CD4-positive, CD25-positive, alpha-beta regulatory T cell (primary cell): ENCODE measurements at regions not wholly inside any gene's neighbourhood (a gene's known extent, or its start where the extent isn't known, plus 50 kb on each side); places are given as distances from the start of the nearest gene placed in this dataset.

ENCODE experiments used
- ATAC-seq, 2 donors: fragments of 150-1000 bp; cut with Tn5 transposase; one replicate each; pipeline ENCODE4 v1.10.0; 2021; ENCODE audit warnings: low read depth in 2 of 2, moderate number of reproducible peaks in 2 of 2, moderate library complexity in 1 of 2
- DNase-seq, 3 donors: peaks; one replicate each; pipeline versions ENCODE4 v3.0.0 to v3.0.0-alpha.2; 2012 to 2022; ENCODE audit warnings: mixed read lengths in 1 of 3
- H3K27ac ChIP-seq: one replicate; pipeline ENCODE4 v1.7.0; 2013; ENCODE audit warnings: mild to moderate bottlenecking, low read length; ENCODE audit not compliant: insufficient read depth, poor library complexity, severe bottlenecking
- H3K27me3 ChIP-seq: one replicate; pipeline ENCODE4 v1.7.0; 2013; ENCODE audit warnings: low read length; ENCODE audit not compliant: control insufficient read depth, insufficient read depth
- H3K36me3 ChIP-seq: one replicate; pipeline ENCODE4 v1.7.0; 2013; ENCODE audit warnings: mild to moderate bottlenecking, low read length, moderate library complexity; ENCODE audit not compliant: control insufficient read depth, insufficient read depth
- H3K4me1 ChIP-seq: 2 replicates; pipeline ENCODE4 v1.7.0; 2013; ENCODE audit warnings: mild to moderate bottlenecking, low read length; ENCODE audit not compliant: insufficient read depth, control insufficient read depth, poor library complexity, severe bottlenecking
- H3K4me3 ChIP-seq: one replicate; pipeline ENCODE4 v1.7.0; 2013; ENCODE audit warnings: low read depth, mild to moderate bottlenecking, low read length, moderate library complexity
- H3K9me3 ChIP-seq, 2 experiments: 1 replicate in 1 of 2; 2 replicates in 1 of 2; pipeline ENCODE4 v1.7.0; 2013; ENCODE audit warnings: low read length in 2 of 2, mild to moderate bottlenecking in 1 of 2, moderate library complexity in 1 of 2; ENCODE audit not compliant: control insufficient read depth in 2 of 2
- H3K27ac Mint-ChIP-seq, 3 donors: one replicate each; pipeline ENCODE4 v1.8.0; 2020 to 2022; ENCODE audit warnings: mild to moderate bottlenecking in 3 of 3, mixed read lengths in 3 of 3, moderate library complexity in 2 of 3
- H3K27me3 Mint-ChIP-seq: one replicate; pipeline ENCODE4 v1.8.0; 2022; ENCODE audit warnings: mild to moderate bottlenecking, mixed read lengths
- H3K36me3 Mint-ChIP-seq: one replicate; pipeline ENCODE4 v1.8.0; 2020; ENCODE audit warnings: mixed read lengths
- H3K4me1 Mint-ChIP-seq, 4 donors: one replicate each; pipeline ENCODE4 v1.8.0; 2020 to 2022; ENCODE audit warnings: mixed read lengths in 4 of 4, mild to moderate bottlenecking in 1 of 4
- H3K4me3 Mint-ChIP-seq, 4 donors: one replicate each; pipeline ENCODE4 v1.8.0; 2020 to 2022; ENCODE audit warnings: mild to moderate bottlenecking in 4 of 4, mixed read lengths in 4 of 4, moderate library complexity in 3 of 4
- H3K9me3 Mint-ChIP-seq, 7 donors: one replicate each; pipeline ENCODE4 v1.8.0; 2020 to 2022; ENCODE audit warnings: mixed read lengths in 7 of 7, mild to moderate bottlenecking in 3 of 7, moderate library complexity in 2 of 7

- no peaks in the 10 kb centered on the region for H3K36me3 Mint-ChIP-seq
- no peaks in the 10 kb centered on the region for H3K27me3 ChIP-seq
- H3K4me3 Mint-ChIP-seq: no peak overlapping the region
- H3K27ac Mint-ChIP-seq: no peak overlapping the region
- no peaks in the 10 kb centered on the region for H3K9me3 ChIP-seq
- no peak overlapping the region for H3K27ac ChIP-seq
- H3K4me1 Mint-ChIP-seq: no peaks in the 10 kb centered on the region
- no peaks in the 10 kb centered on the region for H3K36me3 ChIP-seq
- H3K9me3 Mint-ChIP-seq: peaks cover 0 to 16% (median 6%) of the 10 kb centered on the region in 7 donors
- ATAC-seq (no peak), DNase-seq (no peak)
- H3K4me1 ChIP-seq: no peaks in the 10 kb centered on the region
- no peak overlapping the region for H3K4me3 ChIP-seq
- no peaks in the 10 kb centered on the region for H3K27me3 Mint-ChIP-seq
These were observed 398.2 kb upstream of the CELF4 start for GRCh38 chr18:37963837-37964236.

DNA sequence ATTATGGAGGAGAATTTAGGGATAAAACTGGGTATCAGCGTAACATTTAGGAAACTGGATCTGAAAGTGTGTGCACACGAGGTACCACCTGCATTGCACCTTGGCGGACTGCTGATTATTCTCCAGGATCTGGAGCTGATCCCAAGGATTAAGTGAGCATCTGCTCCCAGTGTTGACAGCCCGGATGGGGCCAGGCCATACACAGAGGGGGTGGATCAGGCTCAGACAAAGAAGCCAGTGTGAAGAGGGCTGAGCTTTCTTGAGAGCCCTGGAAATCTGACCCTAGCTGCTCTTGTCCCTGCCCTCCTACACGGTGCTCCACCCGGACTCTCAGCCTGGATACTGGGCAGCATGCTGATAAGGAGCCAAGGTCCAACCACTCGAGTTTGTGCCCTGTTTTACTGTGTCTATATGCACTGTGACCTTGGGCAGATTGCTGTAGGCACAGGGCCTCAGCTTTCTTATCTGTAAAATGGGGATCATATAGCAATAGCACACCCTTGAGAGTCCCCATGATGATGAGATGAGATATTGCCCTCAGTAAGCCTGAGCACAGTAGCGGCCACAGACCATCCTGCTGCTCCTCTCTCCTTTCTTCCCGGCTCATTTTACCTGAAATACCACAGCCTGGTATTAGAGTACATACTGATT, 396.8 kb upstream of the CELF4 start:
- no peak for ATAC-seq
- Histone ChIP-seq H3K4me3 (no peak overlapping the region), H3K27ac (no peak overlapping the region), H3K27me3 (no peaks in the 10 kb centered on the region), H3K4me1 (no peaks in the 10 kb centered on the region), H3K36me3 (no peaks in the 10 kb centered on the region), H3K9me3 (no peaks in the 10 kb centered on the region)
- no peaks in the 10 kb centered on the region for H3K4me1 Mint-ChIP-seq
- H3K9me3 Mint-ChIP-seq: peaks cover 3 to 16% (median 6%) of the 10 kb centered on the region in 7 donors
- no peak overlapping the region for H3K4me3 Mint-ChIP-seq
- H3K27me3 Mint-ChIP-seq: no peaks in the 10 kb centered on the region
- DNase-seq: no peak
- no peak overlapping the region for H3K27ac Mint-ChIP-seq
- no peaks in the 10 kb centered on the region for H3K36me3 Mint-ChIP-seq

DNA sequence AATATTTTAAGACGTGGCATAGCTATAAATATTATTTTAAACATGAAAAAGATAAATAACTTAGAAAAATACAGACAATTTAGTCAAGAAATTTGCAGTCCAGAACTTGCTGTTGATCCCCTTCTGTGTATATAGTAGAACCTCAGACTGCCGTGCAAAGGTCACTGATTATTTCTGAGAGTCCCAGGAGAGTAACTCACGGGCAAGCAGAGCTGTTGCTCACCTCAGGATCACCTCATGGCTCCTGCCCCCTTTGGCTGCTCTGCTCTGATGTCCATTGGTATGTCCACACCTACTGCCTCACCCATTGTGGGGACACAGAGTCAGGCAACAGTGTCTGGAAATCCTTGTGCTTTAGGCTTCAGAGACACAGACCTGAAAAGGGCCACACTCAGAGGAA, 392.9 kb upstream of the CELF4 start:
- Mint-ChIP-seq H3K4me1 (no peaks in the 10 kb centered on the region), H3K9me3 (peaks cover 0 to 16% (median 3%) of the 10 kb centered on the region in 7 donors), H3K4me3 (no peak overlapping the region), H3K36me3 (no peaks in the 10 kb centered on the region), H3K27me3 (no peaks in the 10 kb centered on the region), H3K27ac (no peak overlapping the region)
- Histone ChIP-seq H3K27ac (no peak overlapping the region), H3K4me1 (no peaks in the 10 kb centered on the region), H3K4me3 (no peak overlapping the region), H3K27me3 (no peaks in the 10 kb centered on the region), H3K36me3 (no peaks in the 10 kb centered on the region), H3K9me3 (no peaks in the 10 kb centered on the region)
- no peak for ATAC-seq
- DNase-seq: no peak

GRCh38 chr18:37956902-37957301, 391.3 kb upstream of the CELF4 start:
- Histone ChIP-seq H3K4me3 (no peak overlapping the region), H3K36me3 (no peaks in the 10 kb centered on the region), H3K27me3 (no peaks in the 10 kb centered on the region), H3K9me3 (no peaks in the 10 kb centered on the region), H3K4me1 (no peaks in the 10 kb centered on the region), H3K27ac (no peak overlapping the region)
- no peak for ATAC-seq
- H3K4me3 Mint-ChIP-seq: no peak overlapping the region
- no peak overlapping the region for H3K27ac Mint-ChIP-seq
- H3K27me3 Mint-ChIP-seq: no peaks in the 10 kb centered on the region
- no peaks in the 10 kb centered on the region for H3K36me3 Mint-ChIP-seq
- H3K9me3 Mint-ChIP-seq: peaks cover 0 to 10% (median 3%) of the 10 kb centered on the region in 7 donors
- DNase-seq: no peak
- H3K4me1 Mint-ChIP-seq: no peaks in the 10 kb centered on the region

DNA sequence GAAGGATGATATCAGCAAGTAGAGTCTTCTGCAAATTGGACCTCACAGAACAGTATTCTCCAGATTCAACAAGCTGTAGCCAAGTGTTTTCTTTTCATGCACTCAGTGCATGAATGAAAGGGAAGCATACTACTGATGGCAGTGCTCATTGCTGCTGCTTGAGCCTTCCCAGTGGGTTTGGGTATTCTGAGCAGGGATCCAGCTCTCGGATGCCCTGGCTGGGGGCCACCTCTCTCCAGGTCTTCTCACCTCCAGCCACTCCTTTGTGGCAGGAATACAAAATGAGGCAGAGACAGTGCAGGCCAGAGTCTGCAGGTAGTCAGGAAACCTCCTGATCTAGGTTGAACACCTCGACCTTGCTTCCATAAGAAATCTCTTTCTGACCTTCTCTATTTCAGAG, 390.4 kb upstream of the CELF4 start:
- ATAC-seq (no peak), DNase-seq (no peak)
- Histone ChIP-seq H3K36me3 (no peaks in the 10 kb centered on the region), H3K4me3 (no peak overlapping the region), H3K27me3 (no peaks in the 10 kb centered on the region), H3K4me1 (no peaks in the 10 kb centered on the region), H3K27ac (no peak overlapping the region), H3K9me3 (no peaks in the 10 kb centered on the region)
- Mint-ChIP-seq H3K27me3 (no peaks in the 10 kb centered on the region), H3K9me3 (peaks cover 0 to 8% (median 3%) of the 10 kb centered on the region in 7 donors), H3K4me3 (no peak overlapping the region), H3K36me3 (no peaks in the 10 kb centered on the region), H3K27ac (no peak overlapping the region), H3K4me1 (no peaks in the 10 kb centered on the region)

DNA sequence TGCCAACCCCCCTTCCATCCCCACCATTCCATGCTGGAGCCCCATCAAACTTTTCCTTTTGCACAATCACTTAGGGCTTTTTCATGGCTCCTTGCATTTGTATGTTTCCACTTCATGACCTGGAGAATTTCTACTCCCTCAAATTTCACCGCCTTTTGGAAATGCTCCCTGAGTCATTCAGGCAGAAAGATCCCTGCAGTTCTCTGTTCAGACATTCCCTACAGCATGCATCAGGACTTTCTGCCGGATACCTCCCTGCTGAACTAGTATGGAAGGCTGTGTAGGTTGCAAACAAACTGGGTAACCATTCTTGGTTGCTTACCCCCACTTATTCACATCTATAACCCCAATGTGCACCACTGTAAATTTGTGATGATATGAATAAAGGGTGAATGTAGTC, 389.6 kb upstream of the CELF4 start:
- Mint-ChIP-seq H3K36me3 (no peaks in the 10 kb centered on the region), H3K4me1 (no peaks in the 10 kb centered on the region), H3K27me3 (no peaks in the 10 kb centered on the region), H3K4me3 (no peak overlapping the region), H3K9me3 (peaks cover 0 to 8% (median 3%) of the 10 kb centered on the region in 7 donors), H3K27ac (no peak overlapping the region)
- Histone ChIP-seq H3K36me3 (no peaks in the 10 kb centered on the region), H3K9me3 (no peaks in the 10 kb centered on the region), H3K27ac (no peak overlapping the region), H3K4me1 (no peaks in the 10 kb centered on the region), H3K27me3 (no peaks in the 10 kb centered on the region), H3K4me3 (no peak overlapping the region)
- ATAC-seq: no peak
- DNase-seq: no peak

- no peak for DNase-seq
- peaks cover 0 to 13% (median 5%) of the 10 kb centered on the region in 7 donors for H3K9me3 Mint-ChIP-seq
- H3K4me1 Mint-ChIP-seq: no peaks in the 10 kb centered on the region
- no peak overlapping the region for H3K27ac Mint-ChIP-seq
- no peaks in the 10 kb centered on the region for H3K36me3 Mint-ChIP-seq
- no peak for ATAC-seq
- no peak overlapping the region for H3K4me3 Mint-ChIP-seq
- Histone ChIP-seq H3K27ac (no peak overlapping the region), H3K27me3 (no peaks in the 10 kb centered on the region), H3K36me3 (no peaks in the 10 kb centered on the region), H3K4me3 (no peak overlapping the region), H3K4me1 (no peaks in the 10 kb centered on the region), H3K9me3 (no peaks in the 10 kb centered on the region)
- H3K27me3 Mint-ChIP-seq: no peaks in the 10 kb centered on the region
These were observed 388.3 kb upstream of the CELF4 start for GRCh38 chr18:37953876-37954275.

DNA sequence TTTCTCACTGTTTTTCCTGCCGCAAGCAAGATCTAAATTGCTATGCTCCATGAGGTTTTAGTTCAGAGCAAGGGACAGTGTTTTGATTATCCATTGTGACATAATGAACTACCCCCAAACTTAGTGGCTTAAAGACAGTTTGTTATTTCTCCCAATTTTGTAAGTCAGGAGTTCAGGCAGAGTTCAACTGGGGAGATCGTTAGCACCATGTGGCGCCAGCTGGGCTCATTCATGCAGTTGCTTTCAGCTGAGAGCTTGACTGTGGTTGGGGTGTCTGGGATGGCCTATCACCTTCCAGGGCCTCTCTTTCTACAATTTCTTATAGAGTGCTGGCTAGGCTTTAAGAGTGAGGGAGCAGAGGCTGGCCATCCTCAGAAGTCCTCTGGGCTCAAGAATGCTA, 382.9 kb upstream of the CELF4 start:
- H3K27ac Mint-ChIP-seq: no peak overlapping the region
- Histone ChIP-seq H3K4me3 (no peak overlapping the region), H3K36me3 (no peaks in the 10 kb centered on the region), H3K27ac (no peak overlapping the region), H3K4me1 (no peaks in the 10 kb centered on the region), H3K27me3 (no peaks in the 10 kb centered on the region), H3K9me3 (no peaks in the 10 kb centered on the region)
- no peak overlapping the region for H3K4me3 Mint-ChIP-seq
- ATAC-seq (no peak), DNase-seq (no peak)
- peaks cover 0 to 13% (median 5%) of the 10 kb centered on the region in 7 donors for H3K9me3 Mint-ChIP-seq
- H3K27me3 Mint-ChIP-seq: no peaks in the 10 kb centered on the region
- no peaks in the 10 kb centered on the region for H3K36me3 Mint-ChIP-seq
- H3K4me1 Mint-ChIP-seq: no peaks in the 10 kb centered on the region
